GM18867 (cell line): ENCODE measurements at regions not wholly inside any gene's neighbourhood (a gene's known extent, or its start where the extent isn't known, plus 50 kb on each side); places are given as distances from the start of the nearest gene placed in this dataset.
"Not testable (repeated sequence)": the region's sequence is repeated elsewhere in the genome, so short reads cannot be mapped to it uniquely, and the experiment has no call there.

ENCODE experiments used
- ATAC-seq: cut with Tn5 transposase; IDR thresholded peaks from one replicate; pipeline ENCODE4 v1.9.1; 2021; ENCODE audit warnings: mild to moderate bottlenecking, moderate library complexity; ENCODE audit not compliant: unreplicated experiment

GRCh38 chr17:46460129-46460528, 52.1 kb upstream of the LRRC37A2 start:
- not testable (repeated sequence) for ATAC-seq

- ATAC-seq = not testable (repeated sequence)
Observed at GRCh38 chr17:46455069-46455468, 57.2 kb upstream of the LRRC37A2 start.

- ATAC-seq = not testable (repeated sequence)
Observed at GRCh38 chr17:46454572-46454971, 57.7 kb upstream of the LRRC37A2 start.

DNA sequence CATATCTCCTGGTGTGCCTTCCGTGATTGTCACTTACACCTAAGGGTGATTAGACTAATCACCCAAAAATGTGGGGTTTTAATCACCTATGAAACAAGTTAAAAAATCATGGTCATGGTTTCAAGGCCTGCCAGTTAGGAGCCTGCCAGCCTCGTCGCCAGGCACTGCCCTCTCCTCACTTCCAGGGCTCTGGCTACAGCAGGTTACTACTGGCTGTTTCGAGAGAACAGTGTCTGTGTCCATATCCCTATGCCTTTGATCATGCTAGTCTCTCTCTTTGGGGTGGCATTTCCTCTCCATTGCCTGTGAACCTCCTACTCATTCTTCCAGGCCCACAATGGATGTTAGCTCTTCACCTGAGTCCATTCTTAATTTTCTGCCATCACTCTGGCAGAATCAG, 59.2 kb upstream of the LRRC37A2 start:
- ATAC-seq = not testable (repeated sequence)

DNA sequence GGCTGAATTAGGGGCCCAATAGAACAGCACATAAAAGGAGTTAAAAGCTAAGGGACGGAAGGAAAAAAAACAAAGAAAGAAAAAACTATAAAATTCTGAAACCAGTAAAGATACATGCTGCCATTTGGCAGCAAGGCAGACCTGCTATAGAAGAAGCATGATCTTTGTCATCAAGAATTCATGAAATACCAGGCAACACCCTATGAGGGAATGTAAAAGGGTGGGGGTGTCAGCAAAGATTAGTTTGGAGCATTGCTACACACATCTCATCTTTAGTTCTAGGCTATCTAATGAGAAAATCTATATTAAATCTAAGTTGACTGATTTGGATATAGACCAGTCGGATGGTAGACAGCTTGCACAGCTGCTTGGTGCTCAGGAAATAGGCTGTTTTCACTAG, 66.4 kb upstream of the LRRC37A2 start:
- not testable (repeated sequence) for ATAC-seq

DNA sequence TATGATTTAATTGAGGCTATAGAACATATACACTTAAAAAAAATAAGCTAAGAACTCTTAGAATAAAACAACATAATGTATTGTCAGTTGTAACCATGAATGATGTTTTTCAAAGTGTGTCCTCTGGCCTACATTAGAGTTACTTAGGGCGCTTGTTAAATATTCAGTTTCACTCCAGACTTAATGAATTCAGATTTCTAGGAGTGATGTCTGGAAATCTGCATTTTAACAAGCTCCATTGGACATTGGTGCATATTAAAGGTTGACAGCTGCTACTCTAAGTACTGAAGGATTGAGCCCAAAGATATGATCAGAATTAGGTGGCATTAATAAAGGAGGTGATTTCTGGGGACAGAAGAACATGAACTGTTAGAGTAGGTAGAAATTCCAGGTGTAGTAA, 66.9 kb upstream of the LRRC37A2 start:
- ATAC-seq = not testable (repeated sequence)

DNA sequence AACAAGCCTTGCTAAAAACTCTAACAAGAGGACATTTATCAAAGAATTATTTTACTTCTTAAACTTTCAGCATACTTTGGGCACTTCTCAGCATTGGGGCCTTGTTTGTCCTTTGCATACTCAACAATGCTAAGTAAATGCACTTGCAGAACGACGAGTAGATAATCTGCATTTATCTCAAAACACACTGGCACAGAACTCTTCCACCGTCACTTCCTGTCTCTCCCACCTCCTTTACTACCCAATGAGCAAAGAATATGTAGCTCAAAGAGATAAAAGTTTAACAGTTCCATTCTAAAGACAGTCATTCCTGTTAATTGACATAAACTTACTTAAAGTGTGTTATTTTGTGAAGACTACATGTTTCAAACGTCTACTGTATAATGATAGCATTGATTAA, 70.1 kb upstream of the LRRC37A2 start:
- ATAC-seq = not testable (repeated sequence)

GRCh38 chr17:46440665-46441064, 71.6 kb upstream of the LRRC37A2 start:
- ATAC-seq = not testable (repeated sequence)

- ATAC-seq = peak; percentile 69
Observed at GRCh38 chr17:46434450-46435062, 73.0 kb upstream of the ARL17B start.

DNA sequence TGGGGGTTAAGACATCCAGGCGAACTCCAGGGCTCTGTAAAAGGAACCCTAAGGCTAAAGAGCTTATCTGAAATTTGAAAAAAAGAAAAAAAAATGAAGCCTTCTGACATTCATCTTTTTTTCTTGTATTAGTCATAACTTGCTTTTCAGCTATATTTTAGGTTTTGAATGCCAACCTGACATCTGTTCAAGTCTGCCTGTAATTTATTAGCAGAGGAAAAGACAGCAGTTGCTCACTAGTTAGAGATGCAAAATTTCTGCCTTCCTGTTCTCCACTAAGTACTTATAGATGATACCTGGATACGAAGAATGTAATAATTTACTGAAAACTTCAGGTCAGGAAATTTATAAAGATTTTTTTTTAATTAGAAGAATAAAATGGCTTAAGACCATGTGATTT, 68.7 kb upstream of the ARL17B start:
- ATAC-seq = not testable (repeated sequence)

DNA sequence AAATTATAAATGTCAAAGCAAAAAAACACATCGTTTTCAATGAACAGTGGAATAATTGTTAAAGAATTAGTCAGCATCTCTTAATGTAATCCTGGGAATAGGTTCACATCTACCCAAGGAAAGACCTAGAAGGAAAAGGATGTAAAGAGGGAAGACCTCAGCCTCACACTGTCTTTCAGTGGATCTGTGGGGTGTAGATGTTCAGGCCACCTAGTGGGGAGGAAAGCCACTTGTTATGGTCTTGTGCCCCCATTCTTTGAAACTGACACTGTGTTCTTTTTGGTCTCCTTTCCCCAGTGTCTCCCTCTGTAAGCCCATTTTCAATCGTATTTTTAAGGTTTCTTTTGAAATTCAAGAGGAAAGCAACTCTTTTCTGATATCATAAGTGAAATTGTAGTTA, 68.1 kb upstream of the ARL17B start:
- not testable (repeated sequence) for ATAC-seq

DNA sequence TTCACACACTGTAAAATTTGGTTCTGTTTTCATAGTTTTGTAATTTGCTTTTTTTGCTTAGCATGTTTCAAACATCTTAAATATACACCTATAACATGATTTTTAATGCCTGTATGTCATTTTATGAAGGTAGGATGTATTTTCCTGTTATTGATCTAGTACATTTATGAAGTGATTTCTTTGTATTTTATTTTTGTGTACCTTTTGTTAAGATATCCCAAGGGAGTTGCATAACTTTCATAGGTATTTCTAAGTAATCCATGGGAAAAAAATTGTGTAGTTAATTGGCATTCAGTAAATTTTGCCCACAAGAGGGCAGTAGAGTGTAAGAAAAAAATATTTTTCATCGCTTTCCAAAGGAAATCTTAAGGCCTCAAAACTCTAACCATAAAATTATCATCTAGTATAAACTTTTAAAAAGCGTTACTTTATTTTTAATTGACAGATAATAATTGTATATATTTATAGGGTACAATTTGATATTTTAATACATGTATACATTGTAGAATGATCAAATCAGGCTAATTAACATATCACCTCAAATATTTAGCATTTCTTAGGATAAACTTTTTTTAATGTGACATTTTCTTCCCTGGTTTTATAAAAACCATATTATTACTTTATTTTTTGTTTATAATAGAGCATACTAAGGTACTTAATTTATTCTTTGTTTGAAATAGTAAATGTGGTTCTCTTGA, 62.8 kb upstream of the ARL17B start:
- not testable (repeated sequence) for ATAC-seq

DNA sequence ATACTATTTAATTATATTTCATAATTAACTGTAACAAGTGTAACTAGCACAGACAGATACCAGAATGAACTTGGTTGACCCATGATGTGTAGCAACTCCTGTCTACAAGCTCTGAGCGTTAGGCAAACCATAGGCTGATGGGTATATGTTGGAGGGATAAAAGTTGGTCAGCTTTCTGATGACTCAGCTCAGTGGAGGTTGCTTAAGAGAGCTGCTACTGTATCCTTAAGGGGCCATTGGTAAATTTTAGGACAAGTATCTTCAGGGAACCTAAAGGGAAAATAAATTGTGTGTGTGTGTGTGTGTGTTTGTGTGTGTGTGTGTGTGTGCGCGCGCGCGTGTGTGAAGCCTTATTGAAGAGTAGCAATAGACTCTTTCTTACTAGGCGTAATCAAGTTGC, 56.3 kb upstream of the ARL17B start:
- ATAC-seq = not testable (repeated sequence)

DNA sequence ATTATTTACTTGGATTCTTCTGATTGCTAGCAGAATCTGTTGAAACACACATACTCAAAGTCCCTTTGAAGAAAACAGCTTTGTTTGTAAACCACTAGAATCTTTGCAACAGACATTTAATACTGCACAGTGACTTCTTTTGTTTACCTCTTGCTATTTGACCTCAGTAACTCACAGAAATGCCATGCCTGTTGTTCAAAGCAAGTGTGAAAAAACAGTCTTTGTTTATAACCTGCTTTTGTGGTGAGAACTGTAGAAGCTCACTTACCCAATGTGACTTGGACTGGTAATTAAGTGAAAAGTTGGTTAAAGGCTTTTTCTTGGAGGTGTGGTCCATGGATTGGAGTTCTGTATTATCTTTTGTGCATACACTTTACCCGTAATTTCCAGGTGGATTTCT, 55.7 kb upstream of the ARL17B start:
- ATAC-seq = not testable (repeated sequence)

- not testable (repeated sequence) for ATAC-seq
Observed at GRCh38 chr17:46414559-46414958, 53.0 kb upstream of the ARL17B start.

DNA sequence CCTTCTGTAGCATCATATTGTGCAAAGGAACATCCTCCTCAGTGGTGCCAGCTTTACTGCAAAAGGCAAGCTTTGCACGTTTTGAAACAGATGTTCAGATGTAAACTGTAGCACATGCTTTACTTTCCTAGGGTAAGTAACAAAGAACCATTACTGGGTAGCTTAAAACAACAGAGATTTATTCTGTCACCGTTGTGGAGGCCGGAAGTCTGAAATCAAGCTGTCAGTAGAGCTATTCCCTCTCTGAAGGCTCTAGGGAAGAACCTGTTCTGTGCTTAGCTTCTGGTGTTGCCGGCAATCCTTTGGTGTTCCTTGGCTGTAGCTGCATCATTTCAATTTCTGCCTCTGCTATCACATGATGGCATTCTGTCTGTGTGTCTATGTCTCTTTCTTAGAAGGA, 50.6 kb upstream of the ARL17B start:
- ATAC-seq = not testable (repeated sequence)

DNA sequence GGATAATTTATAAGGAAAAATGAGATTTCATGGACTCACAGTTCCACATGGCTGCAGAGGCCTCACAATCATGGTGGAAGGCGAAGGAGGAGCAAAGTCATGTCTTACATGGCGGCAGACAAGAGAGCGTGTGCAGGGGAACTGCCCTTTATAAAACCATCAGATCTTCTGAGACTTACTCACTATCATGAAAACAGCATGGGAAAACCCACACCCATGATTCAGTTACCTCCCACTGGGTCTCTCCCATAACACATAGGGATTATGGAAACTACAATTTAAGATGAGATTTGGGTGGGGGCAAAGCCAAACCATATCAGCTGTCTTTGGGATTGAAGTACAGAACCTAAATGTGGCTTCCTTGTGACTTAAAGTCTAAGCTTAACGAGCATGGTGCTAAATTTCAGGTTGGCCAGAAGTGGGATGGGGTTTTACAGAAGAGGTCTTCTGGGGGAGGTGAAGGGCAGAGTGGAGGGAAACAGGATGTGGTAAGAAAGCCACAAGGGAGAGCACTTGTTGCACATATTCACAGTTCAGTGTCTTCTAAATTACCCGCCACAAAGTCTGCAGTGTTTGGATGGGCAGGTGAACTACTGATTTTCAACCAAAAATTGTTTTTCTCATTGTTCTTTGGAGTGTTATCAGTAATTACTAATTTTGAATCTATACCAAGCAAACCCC, 49.7 kb upstream of the ARL17B start:
- ATAC-seq = not testable (repeated sequence)
